Natural killer cell (primary cell): ENCODE measurements at regions not wholly inside any gene's neighbourhood (a gene's known extent, or its start where the extent isn't known, plus 50 kb on each side); places are given as distances from the start of the nearest gene placed in this dataset.

Experiments
- ATAC-seq, 3 donors: fragments of 150-1000 bp in 2 of 3; fragments of 200-7000 bp in 1 of 3; cut with Tn5 transposase; 1 replicate in 1 of 3; 2 replicates in 2 of 3; pipeline ENCODE4 v1.10.0; 2021; ENCODE audit warnings: mild to moderate bottlenecking in 2 of 3, moderate library complexity in 2 of 3
- DNase-seq, 2 donors: peaks; one replicate each; pipeline versions ENCODE4 v3.0.0 to v3.0.0-alpha.2; 2013 to 2021; ENCODE audit warnings: mixed read lengths in 1 of 2
- H3K27ac ChIP-seq: one replicate; pipeline ENCODE4 v1.5.1; 2013; ENCODE audit warnings: mild to moderate bottlenecking, low read length
- H3K27me3 ChIP-seq: one replicate; pipeline ENCODE4 v1.6.1; 2013; ENCODE audit warnings: low read length; ENCODE audit not compliant: control insufficient read depth, insufficient read depth
- H3K36me3 ChIP-seq: one replicate; pipeline ENCODE4 v1.6.1; 2013; ENCODE audit warnings: low read length; ENCODE audit not compliant: control insufficient read depth, insufficient read depth
- H3K4me1 ChIP-seq: one replicate; pipeline ENCODE4 v1.6.1; 2013; ENCODE audit warnings: low read length; ENCODE audit not compliant: control insufficient read depth, insufficient read depth
- H3K4me3 ChIP-seq: one replicate; pipeline ENCODE4 v1.5.1; 2013; ENCODE audit warnings: low read length
- H3K9me3 ChIP-seq: one replicate; pipeline ENCODE4 v1.6.1; 2013; ENCODE audit warnings: low read length; ENCODE audit not compliant: control insufficient read depth, insufficient read depth
- H3K27ac Mint-ChIP-seq, 2 donors: one replicate each; pipeline ENCODE4 v1.8.0; 2022; ENCODE audit warnings: mild to moderate bottlenecking in 2 of 2, mixed read lengths in 2 of 2, moderate library complexity in 1 of 2
- H3K27me3 Mint-ChIP-seq, 2 donors: one replicate each; pipeline ENCODE4 v1.8.0; 2022; ENCODE audit warnings: low read depth in 2 of 2, mixed read lengths in 2 of 2
- H3K36me3 Mint-ChIP-seq: one replicate; pipeline ENCODE4 v1.8.0; 2022; ENCODE audit warnings: mixed read lengths
- H3K4me1 Mint-ChIP-seq, 2 donors: one replicate each; pipeline ENCODE4 v1.8.0; 2022; ENCODE audit warnings: mixed read lengths in 2 of 2
- H3K4me3 Mint-ChIP-seq: one replicate; pipeline ENCODE4 v1.8.0; 2022; ENCODE audit warnings: mild to moderate bottlenecking, moderate library complexity, mixed read lengths
- H3K9me3 Mint-ChIP-seq, 2 donors: one replicate each; pipeline ENCODE4 v1.8.0; 2022; ENCODE audit warnings: mixed read lengths in 2 of 2
- CTCF ChIP-seq: fragments of 200-600 bp; IDR thresholded peaks from one replicate; pipeline ENCODE4 v1.8.0; 2022; ENCODE audit warnings: antibody characterized with exemption
- WGBS: methylation state at CpG from one replicate; pipeline ENCODE4 v1.1.7; 2013; ENCODE audit warnings: missing lambda C conversion rate; ENCODE audit not compliant: insufficient coverage; 5-methylcytosine and 5-hydroxymethylcytosine counted together
- intact Hi-C: fragments of 100-400 bp; cut with micrococcal nuclease; formaldehyde crosslinking; loops from one replicate; pipeline ENCODE4 v1.14.2; 2022

GRCh38 chr4:115331241-115331640 lies 217.8 kb upstream of the NDST4 start:
- Histone ChIP-seq H3K36me3 (no peaks in the 10 kb centered on the region), H3K4me3 (no peak overlapping the region), H3K27me3 (no peaks in the 10 kb centered on the region), H3K9me3 (no peaks in the 10 kb centered on the region), H3K27ac (no peak overlapping the region), H3K4me1 (no peaks in the 10 kb centered on the region)
- Mint-ChIP-seq H3K27me3 (no peaks in the 10 kb centered on the region), H3K9me3 (no peaks in the 10 kb centered on the region), H3K36me3 (no peaks in the 10 kb centered on the region), H3K4me1 (no peaks in the 10 kb centered on the region), H3K4me3 (no peak overlapping the region), H3K27ac (no peak overlapping the region)
- ATAC-seq (no peak), DNase-seq (no peak)
- 57% methylated on average over 1 of the region's 2 CpGs for WGBS
- TF ChIP-seq CTCF, result no peak
- intact Hi-C loops, result no loop called here

- Histone ChIP-seq H3K27me3 (no peaks in the 10 kb centered on the region), H3K27ac (no peak overlapping the region), H3K36me3 (no peaks in the 10 kb centered on the region), H3K9me3 (no peaks in the 10 kb centered on the region), H3K4me1 (no peaks in the 10 kb centered on the region), H3K4me3 (no peak overlapping the region)
- Mint-ChIP-seq H3K4me3 (no peak overlapping the region), H3K9me3 (no peaks in the 10 kb centered on the region), H3K36me3 (no peaks in the 10 kb centered on the region), H3K27ac (no peak overlapping the region), H3K4me1 (peaks cover 0 to 6% of the 10 kb centered on the region in 2 donors), H3K27me3 (no peaks in the 10 kb centered on the region)
- 14% methylated on average over 1 of the region's 2 CpGs for WGBS
- TF ChIP-seq CTCF, result no peak
- no peak for ATAC-seq
- DNase-seq, result no peak
- intact Hi-C loops, result no loop called here
These were observed 212.4 kb upstream of the NDST4 start for GRCh38 chr4:115325836-115326235.

GRCh38 chr4:115323106-115323707 lies 209.8 kb upstream of the NDST4 start:
- Histone ChIP-seq H3K27ac (no peak overlapping the region), H3K9me3 (no peaks in the 10 kb centered on the region), H3K27me3 (no peaks in the 10 kb centered on the region), H3K4me3 (no peak overlapping the region), H3K4me1 (no peaks in the 10 kb centered on the region), H3K36me3 (no peaks in the 10 kb centered on the region)
- TF ChIP-seq CTCF, result no peak
- Mint-ChIP-seq H3K4me3 (no peak overlapping the region), H3K4me1 (peaks cover 0 to 6% of the 10 kb centered on the region in 2 donors), H3K27me3 (no peaks in the 10 kb centered on the region), H3K36me3 (no peaks in the 10 kb centered on the region), H3K9me3 (no peaks in the 10 kb centered on the region), H3K27ac (no peak overlapping the region)
- ATAC-seq (no peak), DNase-seq (no peak)
- WGBS, result 26% methylated on average over 2 of the region's 4 CpGs
- intact Hi-C loops, result no loop called here

- H3K36me3 ChIP-seq, result no peaks in the 10 kb centered on the region
- no peaks in the 10 kb centered on the region for H3K9me3 ChIP-seq
- H3K9me3 Mint-ChIP-seq, result no peaks in the 10 kb centered on the region
- H3K36me3 Mint-ChIP-seq, result no peaks in the 10 kb centered on the region
- H3K27me3 ChIP-seq, result no peaks in the 10 kb centered on the region
- DNase-seq (no peak), ATAC-seq (no peak)
- TF ChIP-seq CTCF, result no peak
- no peak overlapping the region for H3K4me3 Mint-ChIP-seq
- H3K27me3 Mint-ChIP-seq, result no peaks in the 10 kb centered on the region
- 95% methylated on average over 3 of the region's 4 CpGs for WGBS
- no peaks in the 10 kb centered on the region for H3K4me1 ChIP-seq
- no peak overlapping the region for H3K27ac ChIP-seq
- intact Hi-C loops, result no loop called here
- no peaks in the 10 kb centered on the region for H3K4me1 Mint-ChIP-seq
- no peak overlapping the region for H3K27ac Mint-ChIP-seq
- H3K4me3 ChIP-seq, result no peak overlapping the region
These were observed 201.8 kb upstream of the NDST4 start for GRCh38 chr4:115315182-115315581.
